SU-DHL-6 (cell line): ENCODE measurements at regions not wholly inside any gene's neighbourhood (a gene's known extent, or its start where the extent isn't known, plus 50 kb on each side); places are given as distances from the start of the nearest gene placed in this dataset.

Source experiments
- H2AFZ ChIP-seq: fragments of 200-600 bp; sonication (generic); 2 replicates; pipeline ENCODE4 v1.6.1; 2014; ENCODE audit warnings: low read depth, mild to moderate bottlenecking, moderate library complexity, mixed read lengths, antibody characterized with exemption, low read length; ENCODE audit not compliant: severe bottlenecking
- H3F3A ChIP-seq: fragments of 200-600 bp; shearing (Covaris generic); 2 replicates; pipeline ENCODE4 v1.6.0; 2016; ENCODE audit warnings: antibody characterized with exemption, mild to moderate bottlenecking; ENCODE audit not compliant: insufficient read depth
- H3K27ac ChIP-seq: fragments of 200-600 bp; sonication (generic); 2 replicates; pipeline ENCODE4 v1.5.1; 2016; ENCODE audit warnings: low read depth, mild to moderate bottlenecking, low read length, moderate library complexity, mixed read lengths
- H3K27me3 ChIP-seq: fragments of 200-600 bp; sonication (generic), shearing (Covaris generic); 2 replicates; pipeline ENCODE4 v1.6.0; 2014; ENCODE audit warnings: mild to moderate bottlenecking, low read length
- H3K36me3 ChIP-seq: fragments of 200-600 bp; sonication (generic); 2 replicates; pipeline ENCODE4 v1.6.1; 2014; ENCODE audit warnings: mild to moderate bottlenecking, low read length, mixed read lengths
- H3K4me2 ChIP-seq: fragments of 300-600, 200-600 bp; shearing (Covaris generic), sonication (generic); 2 replicates; pipeline ENCODE4 v1.6.0; 2014; ENCODE audit warnings: low read length, low read depth, mild to moderate bottlenecking; ENCODE audit not compliant: poor library complexity, severe bottlenecking
- H3K4me3 ChIP-seq: fragments of 200-600 bp; sonication (generic); 2 replicates; pipeline ENCODE4 v1.5.1; 2014; ENCODE audit warnings: antibody characterized with exemption, low read length, mild to moderate bottlenecking, mixed read lengths; ENCODE audit not compliant: insufficient read depth, poor library complexity, severe bottlenecking
- H3K79me2 ChIP-seq: fragments of 200-600 bp; sonication (generic); 2 replicates; pipeline ENCODE4 v1.6.1; 2014; ENCODE audit warnings: mild to moderate bottlenecking, low read length, moderate library complexity; ENCODE audit not compliant: insufficient read depth
- H3K9ac ChIP-seq: fragments of 200-600 bp; sonication (generic); 2 replicates; pipeline ENCODE4 v1.7.0; 2014; ENCODE audit warnings: mild to moderate bottlenecking, low read length
- H3K9me2 ChIP-seq: fragments of 200-600 bp; sonication (generic); replicated peaks from 2 replicates; pipeline ENCODE4 v1.6.1; 2014; ENCODE audit warnings: low read length; ENCODE audit not compliant: insufficient read depth
- H3K9me3 ChIP-seq: fragments of 200-600 bp; sonication (generic); 2 replicates; pipeline ENCODE4 v1.6.1; 2014; ENCODE audit warnings: low read length, mixed read lengths; ENCODE audit not compliant: insufficient read depth
- H4K20me1 ChIP-seq: fragments of 200-600 bp; sonication (generic); 2 replicates; pipeline ENCODE4 v1.6.1; 2014; ENCODE audit warnings: low read depth, mild to moderate bottlenecking, antibody characterized with exemption, low read length, moderate library complexity, mixed read lengths
- EZH2phosphoT487 ChIP-seq: fragments of 200-600 bp; sonication (generic), shearing (Covaris generic); conservative IDR thresholded peaks from 2 replicates; pipeline ENCODE4 v1.6.1; 2018; ENCODE audit warnings: mild to moderate bottlenecking, antibody characterized with exemption, low read length, moderate library complexity, mixed read lengths
- TF ChIP-seq, protein P1 (sequence below): fragments of 200-600 bp; sonication (generic); IDR thresholded peaks from one replicate; pipeline ENCODE4 v1.5.1; 2017; ENCODE audit warnings: antibody characterized with exemption, mild to moderate bottlenecking, low read length, moderate library complexity; ENCODE audit not compliant: insufficient read depth, poor library complexity, severe bottlenecking

DNA sequence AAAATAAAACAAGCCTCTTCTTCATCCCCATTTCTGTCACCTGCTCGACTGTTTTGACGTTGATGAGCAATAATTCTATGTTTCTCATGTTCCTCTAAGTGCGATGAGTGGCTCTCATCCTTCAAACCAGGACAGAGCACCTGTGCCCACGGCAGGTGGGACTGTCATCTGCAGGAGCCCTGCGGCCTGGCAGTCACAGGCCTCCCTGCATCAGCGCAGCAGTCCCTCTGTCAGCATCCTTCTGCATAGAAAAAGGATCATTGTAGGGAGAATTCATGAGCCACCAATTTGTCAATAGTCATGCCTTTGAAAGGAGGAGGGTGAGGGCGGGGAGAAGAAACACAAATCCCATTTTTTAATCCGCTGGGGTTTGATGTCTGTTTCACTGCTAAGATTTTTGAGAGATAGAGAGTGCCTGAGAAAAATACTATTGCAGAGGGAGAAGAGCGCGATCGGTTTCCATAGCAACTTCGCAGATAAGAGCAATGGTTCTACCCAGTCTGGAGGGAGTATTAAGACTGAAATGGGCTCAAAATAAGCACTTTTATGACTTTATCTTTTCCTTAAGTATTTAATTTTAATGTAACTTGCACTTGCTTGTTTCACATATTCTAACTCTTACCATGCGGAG is 234.3 kb upstream of the NCKAP5 start:
- H3K4me3 ChIP-seq: no peak overlapping the region
- H3K9me3 ChIP-seq: no peaks in the 10 kb centered on the region; the same call in 1 of the 2 replicates
- H2AFZ ChIP-seq: no peak overlapping the region
- TF ChIP-seq, protein P1, sequence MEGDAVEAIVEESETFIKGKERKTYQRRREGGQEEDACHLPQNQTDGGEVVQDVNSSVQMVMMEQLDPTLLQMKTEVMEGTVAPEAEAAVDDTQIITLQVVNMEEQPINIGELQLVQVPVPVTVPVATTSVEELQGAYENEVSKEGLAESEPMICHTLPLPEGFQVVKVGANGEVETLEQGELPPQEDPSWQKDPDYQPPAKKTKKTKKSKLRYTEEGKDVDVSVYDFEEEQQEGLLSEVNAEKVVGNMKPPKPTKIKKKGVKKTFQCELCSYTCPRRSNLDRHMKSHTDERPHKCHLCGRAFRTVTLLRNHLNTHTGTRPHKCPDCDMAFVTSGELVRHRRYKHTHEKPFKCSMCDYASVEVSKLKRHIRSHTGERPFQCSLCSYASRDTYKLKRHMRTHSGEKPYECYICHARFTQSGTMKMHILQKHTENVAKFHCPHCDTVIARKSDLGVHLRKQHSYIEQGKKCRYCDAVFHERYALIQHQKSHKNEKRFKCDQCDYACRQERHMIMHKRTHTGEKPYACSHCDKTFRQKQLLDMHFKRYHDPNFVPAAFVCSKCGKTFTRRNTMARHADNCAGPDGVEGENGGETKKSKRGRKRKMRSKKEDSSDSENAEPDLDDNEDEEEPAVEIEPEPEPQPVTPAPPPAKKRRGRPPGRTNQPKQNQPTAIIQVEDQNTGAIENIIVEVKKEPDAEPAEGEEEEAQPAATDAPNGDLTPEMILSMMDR: no peak
- TF ChIP-seq EZH2phosphoT487: no peak
- H3F3A ChIP-seq: no peaks in the 10 kb centered on the region
- H4K20me1 ChIP-seq: no peaks in the 10 kb centered on the region
- no peaks in the 10 kb centered on the region for H3K36me3 ChIP-seq
- H3K4me2 ChIP-seq: no peak overlapping the region
- H3K9me2 ChIP-seq: no peaks in the 10 kb centered on the region
- H3K79me2 ChIP-seq: no peaks in the 10 kb centered on the region
- H3K27ac ChIP-seq: no peak overlapping the region
- no peak overlapping the region for H3K9ac ChIP-seq
- no peaks in the 10 kb centered on the region for H3K27me3 ChIP-seq

DNA sequence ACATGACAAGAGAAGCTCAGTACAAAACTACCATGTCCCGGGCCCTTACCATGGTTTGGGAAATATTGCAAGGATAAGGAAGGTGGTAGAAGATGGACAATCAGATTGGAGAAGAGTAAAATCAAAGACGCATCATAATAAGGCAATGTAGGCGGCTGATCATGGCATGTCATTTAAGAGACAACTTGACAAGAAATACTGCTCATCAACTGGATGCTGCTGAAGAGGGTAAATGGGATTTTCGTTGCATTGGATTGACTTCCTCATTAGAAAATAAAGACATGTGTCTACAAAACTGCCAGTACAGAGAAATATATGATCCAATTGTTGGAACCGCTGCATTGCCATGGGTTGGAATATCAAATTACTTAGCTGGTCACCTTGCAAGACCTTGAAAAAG is 238.3 kb upstream of the NCKAP5 start:
- no peak overlapping the region for H3K4me3 ChIP-seq
- no peak for TF ChIP-seq EZH2phosphoT487
- TF ChIP-seq, protein P1: no peak
- H3K79me2 ChIP-seq: no peaks in the 10 kb centered on the region
- H3F3A ChIP-seq: peaks cover 13% of the 10 kb centered on the region
- H3K9me3 ChIP-seq: peaks cover 17% of the 10 kb centered on the region; the same call in 1 of the 2 replicates
- no peaks in the 10 kb centered on the region for H3K27me3 ChIP-seq
- H3K9me2 ChIP-seq: no peaks in the 10 kb centered on the region
- H3K4me2 ChIP-seq: no peak overlapping the region
- no peak overlapping the region for H3K9ac ChIP-seq
- H4K20me1 ChIP-seq: no peaks in the 10 kb centered on the region
- H3K36me3 ChIP-seq: no peaks in the 10 kb centered on the region
- H3K27ac ChIP-seq: no peak overlapping the region
- no peak overlapping the region for H2AFZ ChIP-seq

- no peak overlapping the region for H2AFZ ChIP-seq
- H3K27me3 ChIP-seq: no peaks in the 10 kb centered on the region
- no peaks in the 10 kb centered on the region for H3K79me2 ChIP-seq
- peaks cover 23% of the 10 kb centered on the region for H3F3A ChIP-seq
- no peak overlapping the region for H3K4me2 ChIP-seq
- no peaks in the 10 kb centered on the region for H4K20me1 ChIP-seq
- H3K9ac ChIP-seq: no peak overlapping the region
- no peak overlapping the region for H3K4me3 ChIP-seq
- H3K9me3 ChIP-seq: peaks cover 17% of the 10 kb centered on the region; the same call in 1 of the 2 replicates
- TF ChIP-seq, protein P1: no peak
- TF ChIP-seq EZH2phosphoT487: no peak
- no peak overlapping the region for H3K27ac ChIP-seq
- H3K9me2 ChIP-seq: no peaks in the 10 kb centered on the region
- H3K36me3 ChIP-seq: no peaks in the 10 kb centered on the region
These were observed 241.2 kb upstream of the NCKAP5 start for GRCh38 chr2:133809485-133809884.
